ENCODE measurements at regions not wholly inside any gene's neighbourhood (a gene's known extent, or its start where the extent isn't known, plus 50 kb on each side); places are given as distances from the start of the nearest gene placed in this dataset.

DNA sequence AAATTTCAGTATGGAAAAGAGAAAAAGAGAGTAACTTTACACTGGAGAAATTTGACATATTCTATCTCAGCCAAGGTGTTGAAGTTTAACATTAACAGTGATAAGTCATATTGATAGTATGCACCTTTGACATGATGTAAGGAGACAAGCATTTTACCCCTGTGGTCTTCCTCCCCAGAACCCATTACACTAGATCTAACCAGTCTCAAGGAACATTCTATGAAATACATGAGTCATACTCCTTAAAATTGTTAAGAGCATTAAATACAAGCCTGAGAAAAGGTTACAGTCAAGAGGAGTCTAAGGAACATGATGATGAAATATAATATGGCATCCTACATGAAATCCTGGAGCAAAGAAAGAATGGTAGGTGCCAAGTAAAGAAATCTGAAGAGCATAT, 1151.3 kb upstream of the IGFBP7 start:
- H3K36me3 ChIP-seq (ENCODE audit: insufficient read depth, low read length), result no peaks in the 10 kb centered on the region
- TF ChIP-seq TAF1 (IDR thresholded peaks at IDR 0.05; ENCODE audit: low read depth) (no peak), POLR2AphosphoS5 (IDR thresholded peaks at IDR 0.05) (no peak), RAD21 (conservative IDR thresholded peaks at IDR 0.05) (no peak), SMC3 (conservative IDR thresholded peaks at IDR 0.05; ENCODE audit: poor library complexity) (no peak), MXI1 (conservative IDR thresholded peaks at IDR 0.05; ENCODE audit: poor library complexity, severe bottlenecking) (no peak), EZH2 (IDR thresholded peaks at IDR 0.05; ENCODE audit: borderline replicate concordance, insufficient read depth, low read length, poor library complexity, severe bottlenecking) (no peak)
- TF ChIP-seq, protein P1, sequence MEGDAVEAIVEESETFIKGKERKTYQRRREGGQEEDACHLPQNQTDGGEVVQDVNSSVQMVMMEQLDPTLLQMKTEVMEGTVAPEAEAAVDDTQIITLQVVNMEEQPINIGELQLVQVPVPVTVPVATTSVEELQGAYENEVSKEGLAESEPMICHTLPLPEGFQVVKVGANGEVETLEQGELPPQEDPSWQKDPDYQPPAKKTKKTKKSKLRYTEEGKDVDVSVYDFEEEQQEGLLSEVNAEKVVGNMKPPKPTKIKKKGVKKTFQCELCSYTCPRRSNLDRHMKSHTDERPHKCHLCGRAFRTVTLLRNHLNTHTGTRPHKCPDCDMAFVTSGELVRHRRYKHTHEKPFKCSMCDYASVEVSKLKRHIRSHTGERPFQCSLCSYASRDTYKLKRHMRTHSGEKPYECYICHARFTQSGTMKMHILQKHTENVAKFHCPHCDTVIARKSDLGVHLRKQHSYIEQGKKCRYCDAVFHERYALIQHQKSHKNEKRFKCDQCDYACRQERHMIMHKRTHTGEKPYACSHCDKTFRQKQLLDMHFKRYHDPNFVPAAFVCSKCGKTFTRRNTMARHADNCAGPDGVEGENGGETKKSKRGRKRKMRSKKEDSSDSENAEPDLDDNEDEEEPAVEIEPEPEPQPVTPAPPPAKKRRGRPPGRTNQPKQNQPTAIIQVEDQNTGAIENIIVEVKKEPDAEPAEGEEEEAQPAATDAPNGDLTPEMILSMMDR (IDR thresholded peaks at IDR 0.05; ENCODE audit: poor library complexity, severe bottlenecking), result no peak

DNA sequence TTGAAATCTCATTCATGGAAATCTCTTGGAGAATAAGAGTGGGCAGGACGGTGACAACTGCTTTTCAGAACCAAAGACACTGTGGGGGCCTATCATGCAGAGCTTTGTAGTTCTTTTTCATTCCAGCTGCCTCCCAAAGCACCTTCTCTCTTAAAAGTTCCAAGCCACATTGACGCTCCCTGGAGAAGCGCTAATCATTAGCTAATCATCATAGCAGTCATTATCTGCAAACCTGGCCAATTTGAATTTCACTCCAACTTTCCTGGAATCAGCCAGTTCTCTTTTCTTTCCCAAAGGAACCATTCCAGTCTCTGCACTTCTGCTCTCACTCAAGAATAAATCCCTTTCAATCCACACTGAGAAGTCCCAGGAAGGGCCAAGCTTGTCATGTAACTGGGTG, 1144.1 kb upstream of the IGFBP7 start:
- H3K9me3 ChIP-seq (ENCODE audit: low read length), result no peaks in the 10 kb centered on the region
- H2AFZ ChIP-seq (ENCODE audit: low read depth, low read length), result no peak overlapping the region
- no peaks in the 10 kb centered on the region for H3K9me2 ChIP-seq (ENCODE audit: insufficient read depth, low read length)
- H4K20me1 ChIP-seq (ENCODE audit: insufficient read depth), result no peaks in the 10 kb centered on the region
- no peak overlapping the region for H3K4me3 ChIP-seq (ENCODE audit: low read length)
- H3K27ac ChIP-seq (ENCODE audit: low read length), result no peak overlapping the region
- no peaks in the 10 kb centered on the region for H3F3A ChIP-seq (ENCODE audit: insufficient read depth, low read length, poor library complexity, severe bottlenecking)
- no peaks in the 10 kb centered on the region for H3K27me3 ChIP-seq (ENCODE audit: insufficient read depth, low read depth, low read length)
- H3K9ac ChIP-seq (ENCODE audit: low read length), result no peak overlapping the region
- H3K36me3 ChIP-seq (ENCODE audit: insufficient read depth, low read length), result no peaks in the 10 kb centered on the region
- H3K79me2 ChIP-seq (replicated peaks; ENCODE audit: insufficient read depth, low read length), result no peaks in the 10 kb centered on the region
- TF ChIP-seq, protein P1 (IDR thresholded peaks at IDR 0.05; ENCODE audit: poor library complexity, severe bottlenecking), result no peak
- TF ChIP-seq TAF1 (IDR thresholded peaks at IDR 0.05; ENCODE audit: low read depth), result no peak
- no peak for TF ChIP-seq POLR2AphosphoS5 (IDR thresholded peaks at IDR 0.05)
- TF ChIP-seq EP300 (conservative IDR thresholded peaks at IDR 0.05; ENCODE audit: poor library complexity, severe bottlenecking), result no peak
- no peak for TF ChIP-seq RAD21 (conservative IDR thresholded peaks at IDR 0.05)
- no peak for TF ChIP-seq MXI1 (conservative IDR thresholded peaks at IDR 0.05; ENCODE audit: poor library complexity, severe bottlenecking)
- no peak for TF ChIP-seq SMC3 (conservative IDR thresholded peaks at IDR 0.05; ENCODE audit: poor library complexity)
- no peak for TF ChIP-seq REST (IDR thresholded peaks at IDR 0.05; ENCODE audit: borderline replicate concordance)
- no peak for TF ChIP-seq EZH2 (IDR thresholded peaks at IDR 0.05; ENCODE audit: borderline replicate concordance, insufficient read depth, low read length, poor library complexity, severe bottlenecking)
- no peak overlapping the region for H3K4me2 ChIP-seq (ENCODE audit: low read length)

More for the DNA sequence above, 1151.3 kb upstream of the IGFBP7 start:
- Histone ChIP-seq H3K9ac (ENCODE audit: low read length) (no peak overlapping the region), H3K9me2 (ENCODE audit: insufficient read depth, low read length) (no peaks in the 10 kb centered on the region), H3K27me3 (ENCODE audit: insufficient read depth, low read depth, low read length) (no peaks in the 10 kb centered on the region), H3K27ac (ENCODE audit: low read length) (no peak overlapping the region), H3K79me2 (replicated peaks; ENCODE audit: insufficient read depth, low read length) (no peaks in the 10 kb centered on the region), H3F3A (ENCODE audit: insufficient read depth, low read length, poor library complexity, severe bottlenecking) (no peaks in the 10 kb centered on the region), H4K20me1 (ENCODE audit: insufficient read depth) (no peaks in the 10 kb centered on the region), H2AFZ (ENCODE audit: low read depth, low read length) (no peak overlapping the region), H3K4me2 (ENCODE audit: low read length) (no peak overlapping the region), H3K9me3 (ENCODE audit: low read length) (no peaks in the 10 kb centered on the region), H3K4me3 (ENCODE audit: low read length) (no peak overlapping the region)
